ENCODE measurements at regions not wholly inside any gene's neighbourhood (a gene's known extent, or its start where the extent isn't known, plus 50 kb on each side); places are given as distances from the start of the nearest gene placed in this dataset.
A peak's percentile ranks its signal among the peaks of the same experiment; 100 is the strongest.

DNA sequence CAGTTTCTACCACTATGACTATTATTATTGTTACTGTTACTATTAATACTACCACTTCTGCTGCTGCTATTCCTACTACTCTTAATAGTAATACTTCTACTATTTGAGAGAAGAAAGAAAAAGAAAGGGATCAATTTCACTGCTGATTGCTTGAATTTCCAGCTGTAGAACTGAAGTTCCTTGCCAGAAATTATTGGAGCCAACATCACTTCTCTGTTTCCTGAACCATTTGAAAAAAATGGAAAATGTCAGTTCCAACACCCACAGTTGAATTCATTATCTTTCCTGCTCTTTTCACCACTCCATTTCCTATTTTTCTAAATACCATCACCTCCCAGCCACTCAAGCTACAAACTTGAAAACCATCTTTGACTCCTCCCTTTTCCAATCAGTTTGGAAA is 54.1 kb upstream of the PIK3C2G start:
- no peak for DNase-seq

DNA sequence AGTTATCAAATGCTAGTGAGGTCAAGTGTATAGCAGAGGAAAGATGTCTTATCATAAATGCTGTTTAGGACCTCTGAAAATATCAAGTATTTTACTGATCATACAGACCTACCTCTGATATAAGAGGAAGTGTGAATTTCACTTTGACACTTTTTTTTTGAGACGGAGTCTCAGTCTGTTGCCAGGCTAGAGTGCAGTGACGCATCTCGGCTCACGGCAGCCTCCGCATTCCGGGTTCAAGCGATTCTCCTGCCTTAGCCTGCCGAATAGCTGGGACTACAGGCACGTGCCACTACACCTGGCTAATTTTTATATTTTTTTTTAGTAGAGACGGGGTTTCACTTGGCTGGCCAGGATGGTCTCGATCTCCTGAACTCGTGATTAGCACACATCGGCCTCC is 55.1 kb upstream of the PIK3C2G start:
- DNase-seq = no peak

DNA sequence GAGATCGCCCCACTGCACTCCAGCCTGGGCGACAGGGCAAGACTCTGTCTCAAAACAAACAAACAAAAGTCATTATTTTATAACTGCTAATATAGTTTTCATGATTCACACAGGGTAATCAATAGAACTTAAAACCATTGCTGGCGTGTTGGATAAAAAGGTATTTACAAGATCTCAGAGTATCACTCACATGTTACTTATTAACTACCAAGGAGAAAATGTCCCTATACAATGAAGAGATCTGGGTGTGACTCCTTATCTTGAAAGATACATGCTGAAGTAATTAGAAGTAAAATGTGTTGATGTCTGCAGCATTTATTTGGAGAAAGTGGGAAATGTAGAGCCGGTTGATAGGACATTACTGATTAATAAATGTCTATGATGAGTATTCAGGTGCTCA is 57.3 kb upstream of the PIK3C2G start:
- DNase-seq = no peak

DNA sequence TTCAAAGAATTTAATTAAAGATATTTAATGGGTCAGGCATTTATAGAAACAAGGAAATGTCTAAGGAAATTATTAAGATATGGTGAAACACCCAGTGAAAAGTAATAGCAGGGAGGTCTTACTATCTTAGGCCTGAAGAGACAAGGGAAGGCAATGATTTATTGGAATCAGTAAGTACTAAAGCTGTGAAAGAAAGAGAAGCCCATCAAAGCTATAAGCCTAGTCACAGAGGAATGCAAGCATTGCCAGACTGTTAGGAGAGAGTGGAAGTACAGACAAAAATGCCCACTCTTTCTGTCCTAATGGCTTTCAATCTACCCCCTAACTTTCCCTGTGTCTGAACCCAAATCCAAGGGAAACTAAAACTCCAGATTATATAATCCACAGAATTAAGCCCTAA is 69.2 kb upstream of the PIK3C2G start:
- no peak for DNase-seq

DNA sequence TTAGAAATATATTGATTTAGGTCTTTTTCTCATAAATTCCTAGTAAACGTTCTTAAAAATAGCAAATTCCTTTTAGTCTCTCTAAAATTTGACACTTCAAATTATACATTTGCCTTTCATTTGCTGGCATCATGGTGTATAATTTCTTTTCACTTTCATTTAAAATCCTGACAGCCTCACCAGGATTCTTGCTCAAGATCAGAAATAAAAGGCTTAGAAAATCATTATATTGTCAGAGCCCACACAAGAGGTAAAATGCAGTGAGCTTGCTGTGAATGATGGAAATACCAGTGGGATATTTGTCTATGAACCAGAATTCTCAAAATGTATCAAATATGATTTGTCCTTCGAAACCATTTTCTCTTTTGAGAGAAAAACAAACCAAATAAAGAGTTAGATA is 78.2 kb upstream of the PIK3C2G start:
- no peak for DNase-seq

DNA sequence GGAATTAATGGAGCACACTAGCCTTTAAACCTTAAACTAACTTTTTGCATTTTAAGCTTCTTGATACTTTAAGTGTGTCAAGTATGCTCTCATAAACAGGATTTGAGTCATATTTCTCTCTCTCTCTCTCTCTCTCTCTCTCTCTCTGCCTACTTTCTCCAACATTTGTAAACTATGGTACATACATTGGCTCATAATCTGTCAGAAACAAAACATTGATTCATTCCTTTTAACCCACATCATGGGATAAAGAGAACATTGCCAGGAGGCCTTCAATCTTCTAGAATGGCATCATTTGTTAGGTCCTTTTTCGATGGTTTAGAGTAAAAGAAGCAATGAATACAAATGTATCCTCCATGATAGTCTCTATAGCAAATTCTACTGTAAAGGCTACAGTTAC is 81.6 kb upstream of the RERGL start:
- DNase-seq = no peak

DNA sequence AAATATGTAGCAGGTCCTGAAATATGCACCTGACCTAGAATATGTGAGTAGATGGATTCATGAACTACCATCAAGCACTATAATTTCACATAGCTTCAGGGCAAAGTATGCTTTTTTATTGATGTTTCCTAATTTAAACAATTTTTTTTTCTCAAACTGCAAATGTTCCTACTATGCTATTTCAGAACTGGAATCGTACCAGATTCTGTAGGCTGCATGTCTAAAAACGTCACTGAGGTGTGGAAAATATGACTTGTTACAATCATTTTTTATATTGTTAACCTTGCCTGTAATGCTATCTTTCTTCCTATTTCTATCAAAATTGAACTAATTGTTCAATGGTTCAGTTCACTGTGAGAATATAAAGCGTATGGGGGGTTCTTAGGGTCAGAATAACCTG is 78.0 kb upstream of the RERGL start:
- DNase-seq = no peak

DNA sequence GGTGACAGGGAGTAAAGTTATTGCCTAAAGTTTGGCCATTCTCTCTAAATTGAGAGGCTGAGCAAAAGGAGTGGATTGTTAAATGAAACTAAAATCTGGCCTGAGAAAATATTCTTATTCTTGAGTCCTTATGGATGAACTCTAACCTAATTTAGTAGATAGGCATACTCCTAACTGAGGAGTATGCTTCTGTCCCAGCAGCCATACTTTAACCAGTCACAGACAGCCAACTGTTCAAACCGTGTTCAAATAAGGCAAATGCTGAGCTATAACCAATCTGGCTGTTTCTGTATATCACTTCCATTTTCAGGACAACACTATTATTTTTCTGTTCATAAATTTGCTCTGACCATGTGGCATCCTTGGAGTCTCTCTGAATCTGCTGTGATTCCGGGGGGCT is 75.9 kb upstream of the RERGL start:
- no peak for DNase-seq

DNA sequence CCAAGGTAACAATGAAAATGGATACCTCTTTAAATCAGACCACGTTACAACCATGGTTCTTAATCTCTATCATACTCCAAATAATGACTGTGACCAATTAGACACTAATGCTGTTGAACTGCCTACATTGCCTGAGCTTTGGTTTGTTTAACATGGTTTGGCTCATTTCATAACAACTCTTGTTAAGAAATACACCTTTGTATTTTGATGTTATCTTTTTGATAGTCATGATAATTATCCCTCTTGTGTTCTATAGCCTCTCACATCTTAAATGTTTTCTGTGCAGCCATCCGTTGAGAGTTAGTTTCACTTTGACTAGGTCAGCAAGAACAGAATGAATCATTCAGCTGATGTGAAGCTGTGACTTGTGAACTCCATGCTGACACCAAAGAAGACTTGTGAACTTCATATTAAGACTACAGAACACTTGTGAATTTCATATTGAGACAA is 75.5 kb upstream of the RERGL start:
- no peak for DNase-seq

DNA sequence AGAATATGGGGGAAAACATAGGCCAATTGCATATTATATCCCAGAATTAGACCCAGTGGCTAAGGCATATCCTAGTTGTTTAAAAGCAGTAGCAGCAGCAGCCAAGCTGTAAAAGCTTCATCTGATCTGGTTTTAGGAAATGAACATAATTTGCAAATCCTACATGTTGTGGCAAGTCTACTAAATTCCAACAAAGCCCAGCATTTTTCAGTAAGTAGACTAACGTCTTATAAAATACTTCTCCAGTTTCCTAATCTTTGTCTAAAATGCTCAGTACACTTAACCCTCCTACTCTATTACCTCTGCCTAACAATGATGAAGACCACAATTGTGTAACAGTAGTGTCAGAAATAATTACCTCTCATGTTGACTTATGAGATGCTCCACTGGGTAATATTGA is 70.9 kb upstream of the RERGL start:
- no peak for DNase-seq

DNA sequence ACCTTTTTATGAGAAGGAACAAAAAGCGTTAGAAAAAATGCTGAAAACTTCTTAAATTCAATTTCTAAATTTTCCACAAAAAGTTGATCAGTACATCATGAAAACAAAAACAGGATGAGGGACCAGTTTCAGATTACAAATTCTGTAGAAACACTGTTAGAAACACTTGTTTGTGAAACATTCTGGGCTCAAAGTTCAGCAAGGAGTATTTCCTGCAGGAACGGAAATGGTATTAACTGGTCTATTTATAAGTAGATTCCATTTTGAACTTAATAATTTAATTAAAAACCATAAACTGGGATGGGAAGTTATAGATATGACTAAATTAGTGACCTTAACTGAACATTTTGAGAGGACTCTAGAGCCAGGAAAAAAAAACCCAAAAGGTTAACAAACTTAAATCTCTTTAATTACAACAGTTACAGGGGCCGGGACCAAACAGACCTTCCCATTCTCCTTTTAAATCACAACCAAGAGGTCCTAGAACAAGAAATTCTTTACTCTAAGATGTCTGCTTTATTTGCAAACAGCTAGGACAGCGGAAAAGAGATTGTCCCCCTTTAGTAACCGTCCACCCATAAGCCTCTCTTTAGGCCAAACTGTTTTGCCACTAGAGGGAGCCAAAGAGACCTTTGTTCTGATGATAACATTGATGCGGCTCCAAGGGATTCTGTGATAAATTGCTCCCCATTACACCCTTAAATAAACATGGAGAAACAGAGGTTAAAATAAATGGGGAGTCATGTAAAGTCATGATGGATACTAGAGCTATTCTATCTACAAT is 69.0 kb upstream of the RERGL start:
- DNase-seq = peak; percentile 3

DNA sequence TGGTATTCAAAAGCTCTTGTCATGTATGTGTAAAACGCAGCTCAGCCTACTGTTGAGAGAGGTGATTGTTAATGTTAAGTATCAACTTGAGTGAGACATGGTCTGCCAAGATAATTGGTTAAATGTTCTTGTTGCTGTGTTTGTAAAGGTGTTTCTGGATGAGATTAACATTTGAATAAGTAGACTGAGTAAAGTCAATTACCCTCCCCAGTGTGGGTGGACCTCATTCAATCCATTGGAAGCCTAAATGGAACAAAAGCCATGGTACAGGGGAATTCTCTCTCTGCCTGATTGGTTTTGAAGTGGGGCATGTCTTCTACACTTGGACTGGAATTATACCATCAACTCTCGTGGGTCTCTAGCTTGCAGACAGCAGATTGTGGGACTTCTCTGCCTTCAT is 63.8 kb upstream of the RERGL start:
- DNase-seq = no peak

DNA sequence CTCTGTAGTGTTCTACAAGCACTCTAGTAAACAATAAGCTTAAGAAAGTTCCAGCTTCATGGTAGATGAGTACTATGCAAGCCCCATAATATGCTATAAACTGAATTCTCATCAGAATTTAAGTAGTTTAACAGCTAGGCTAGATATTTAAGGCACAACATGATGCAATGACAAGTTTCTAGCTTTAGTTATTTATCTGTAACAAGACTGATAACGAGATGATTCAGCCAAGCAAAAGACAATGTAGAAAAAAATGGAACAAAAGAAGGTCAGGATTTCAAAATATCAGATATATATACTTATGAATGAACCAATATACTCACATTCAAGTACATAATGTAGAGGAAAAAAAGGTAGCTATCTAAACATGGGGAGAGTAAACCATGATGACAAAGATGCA is 61.0 kb upstream of the RERGL start:
- DNase-seq = no peak

DNA sequence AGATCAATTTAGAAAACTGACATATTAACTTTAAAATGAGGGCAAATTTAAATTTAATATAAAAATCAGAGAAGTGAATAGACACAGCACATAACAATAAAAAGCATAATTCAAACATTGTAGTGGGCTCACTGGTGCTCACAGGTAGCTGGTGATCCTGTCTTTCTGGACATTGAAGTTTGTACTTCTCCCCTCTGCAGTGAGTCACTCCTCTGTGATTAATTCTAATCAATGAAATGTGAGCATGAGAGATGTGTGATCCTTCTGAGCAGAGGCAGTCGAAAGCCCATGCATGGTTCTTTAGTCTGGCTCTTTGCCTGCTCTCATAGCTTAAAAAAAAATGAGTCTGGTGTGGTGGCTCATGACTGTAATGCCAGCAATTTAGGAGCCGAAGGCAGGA is 59.0 kb upstream of the RERGL start:
- no peak for DNase-seq

DNA sequence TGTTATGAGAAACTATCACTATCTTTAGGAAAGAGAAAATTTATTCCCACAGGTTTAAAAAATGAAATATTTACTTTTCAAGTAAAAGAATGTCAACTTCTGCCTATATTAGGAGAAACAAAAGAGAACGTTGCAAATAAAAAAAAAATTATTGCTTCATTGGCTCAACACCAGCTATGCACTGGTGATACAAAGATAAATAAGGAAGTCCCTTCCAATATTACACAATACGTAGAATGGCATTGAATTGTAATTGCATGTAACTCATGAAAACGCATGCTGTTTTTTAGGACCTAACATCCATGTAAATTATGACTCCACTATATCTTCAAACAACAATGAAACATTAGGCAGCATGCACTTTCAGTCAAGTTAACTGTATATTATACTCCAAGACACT is 56.4 kb upstream of the RERGL start:
- no peak for DNase-seq

DNA sequence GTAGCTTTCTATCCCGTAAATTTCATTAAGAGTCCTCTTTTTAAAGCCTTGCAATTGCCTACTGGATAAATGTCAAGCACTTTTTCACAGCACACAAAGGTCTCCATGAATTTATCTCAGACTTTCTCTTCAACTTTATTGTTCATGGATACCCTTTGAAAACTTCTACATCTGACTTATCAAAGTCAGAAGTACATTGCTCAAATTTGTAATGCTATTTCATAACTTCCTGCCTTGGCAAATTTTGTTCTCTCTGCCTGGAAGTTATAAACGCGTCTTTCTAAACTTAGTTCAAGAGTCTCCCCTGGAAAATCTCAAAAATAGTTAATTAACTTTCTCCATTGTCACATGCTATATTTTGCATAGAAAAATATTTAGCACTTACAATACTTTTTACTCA is 55.9 kb upstream of the RERGL start:
- DNase-seq = no peak

DNA sequence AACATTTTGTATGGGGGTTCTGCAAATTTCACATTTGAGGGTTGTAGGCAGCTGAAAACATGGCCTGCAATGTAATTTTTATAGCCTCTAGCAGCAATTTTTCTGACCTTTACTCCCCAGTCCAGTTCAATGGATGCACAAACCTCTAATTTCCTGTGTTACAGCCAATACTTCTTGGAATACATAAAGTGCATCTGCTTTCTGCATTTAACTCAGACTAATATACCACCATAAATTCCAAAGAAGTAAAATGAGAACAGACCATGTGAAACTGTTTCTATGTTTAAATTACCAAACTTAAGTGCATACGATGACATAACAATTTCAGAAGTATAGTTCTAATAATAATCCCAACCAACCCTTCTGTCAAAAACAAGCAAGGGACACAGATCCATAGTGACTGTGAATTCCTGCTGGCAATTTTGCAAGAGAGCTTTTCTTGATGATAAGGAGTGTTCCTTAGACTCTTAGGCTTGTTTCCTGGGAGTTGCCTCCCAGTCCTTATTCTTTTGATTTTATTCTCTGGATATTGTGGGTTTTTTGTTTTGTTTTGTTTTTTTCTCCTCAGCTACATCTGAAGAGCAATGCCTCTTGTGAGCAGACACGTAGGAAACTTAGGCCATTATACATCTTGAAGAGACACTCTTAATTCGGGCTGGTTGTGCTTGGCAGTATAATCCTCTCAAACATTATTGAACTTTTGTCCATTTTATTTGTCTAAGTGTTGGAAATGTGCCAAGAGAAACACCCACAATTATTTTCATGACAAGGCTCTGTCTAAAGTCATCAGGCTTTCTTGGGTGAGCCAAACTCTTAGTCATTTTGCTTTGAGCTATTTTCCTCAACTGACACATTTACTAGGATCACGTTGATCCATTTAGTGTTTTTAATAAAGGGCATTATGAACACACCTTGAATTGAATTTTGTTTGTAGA is 51.3 kb upstream of the RERGL start:
- DNase-seq = no peak

DNA sequence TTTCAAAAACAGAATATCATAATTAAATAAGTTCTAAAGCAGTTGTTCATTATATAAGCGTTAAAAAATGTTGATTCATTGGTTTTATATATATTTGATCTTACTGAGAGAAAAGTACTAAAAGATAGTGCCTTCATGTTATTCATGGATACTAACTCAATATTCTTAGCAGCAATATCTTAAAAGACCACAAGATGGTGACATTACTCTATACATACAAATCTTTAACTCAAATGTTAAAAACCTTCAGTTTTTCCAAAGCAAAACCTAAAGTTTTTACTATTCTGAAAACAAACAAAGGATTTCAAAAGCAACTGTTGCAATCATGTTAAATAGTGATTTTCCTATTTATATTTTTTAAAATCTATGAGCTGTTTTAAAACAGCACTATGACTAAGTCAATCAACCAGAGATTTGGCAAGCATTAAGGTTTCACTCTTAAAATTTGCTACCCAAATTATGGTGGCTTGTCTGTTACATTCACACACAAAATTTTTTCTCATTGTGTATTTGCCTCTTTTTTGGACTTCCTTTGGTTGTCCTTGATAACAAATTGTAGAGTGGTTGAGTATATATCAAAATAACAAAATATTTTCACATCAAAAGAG is 50.1 kb upstream of the RERGL start:
- DNase-seq = no peak

All from activated naive CD4-positive, alpha-beta T cell treated with Interleukin-2 at 50 U/mL for 16 hours (primary cell).